Trophoblast cell (in vitro differentiated cells and primary cell): ENCODE measurements at regions not wholly inside any gene's neighbourhood (a gene's known extent, or its start where the extent isn't known, plus 50 kb on each side); places are given as distances from the start of the nearest gene placed in this dataset.

ENCODE experiments used
- DNase-seq, 2 donors: peaks; one replicate each; pipeline ENCODE4 v3.0.0-alpha.2; 2016
- H2AFZ ChIP-seq: 2 replicates; pipeline ENCODE4 v1.6.1; 2013; ENCODE audit warnings: low read length, moderate library complexity, mild to moderate bottlenecking; ENCODE audit not compliant: insufficient read depth, poor library complexity
- H2AK5ac ChIP-seq: 2 replicates; pipeline ENCODE4 v1.6.1; 2013; ENCODE audit warnings: mild to moderate bottlenecking, low read length
- H2BK120ac ChIP-seq: 2 replicates; pipeline ENCODE4 v1.6.1; 2013; ENCODE audit warnings: low read length, mild to moderate bottlenecking, moderate library complexity; ENCODE audit not compliant: insufficient read depth, poor library complexity
- H2BK12ac ChIP-seq: 2 replicates; pipeline ENCODE4 v1.6.1; 2013; ENCODE audit warnings: mild to moderate bottlenecking, low read length, moderate library complexity
- H2BK5ac ChIP-seq: 2 replicates; pipeline ENCODE4 v1.6.1; 2013; ENCODE audit warnings: low read length, low read depth, moderate library complexity, mild to moderate bottlenecking; ENCODE audit not compliant: poor library complexity
- H3K14ac ChIP-seq: 2 replicates; pipeline ENCODE4 v1.6.1; 2013; ENCODE audit warnings: mild to moderate bottlenecking, low read length
- H3K18ac ChIP-seq: 2 replicates; pipeline ENCODE4 v1.6.1; 2013; ENCODE audit warnings: mild to moderate bottlenecking, low read length
- H3K23ac ChIP-seq: 2 replicates; pipeline ENCODE4 v1.6.1; 2013; ENCODE audit warnings: low read length
- H3K27ac ChIP-seq: 2 replicates; pipeline ENCODE4 v1.5.1; 2013; ENCODE audit warnings: low read depth, mild to moderate bottlenecking, inconsistent platforms, low read length, moderate library complexity
- H3K27me3 ChIP-seq: 2 replicates; pipeline ENCODE4 v1.6.1; 2013; ENCODE audit warnings: inconsistent platforms, mild to moderate bottlenecking, low read length, moderate library complexity; ENCODE audit not compliant: insufficient read depth
- H3K36me3 ChIP-seq, 2 experiments: 1 replicate in 1 of 2; 2 replicates in 1 of 2; pipeline ENCODE4 v1.6.1; 2013; ENCODE audit warnings: low read length in 2 of 2, mild to moderate bottlenecking in 2 of 2, moderate library complexity in 1 of 2; ENCODE audit not compliant: insufficient read depth in 2 of 2, control insufficient read depth in 1 of 2
- H3K4ac ChIP-seq: 2 replicates; pipeline ENCODE4 v1.6.1; 2013; ENCODE audit warnings: low read depth, mild to moderate bottlenecking, low read length, moderate library complexity
- H3K4me1 ChIP-seq, 2 experiments: 1 replicate in 1 of 2; 2 replicates in 1 of 2; pipeline ENCODE4 v1.6.1; 2013; ENCODE audit warnings: low read length in 2 of 2, mild to moderate bottlenecking in 2 of 2, moderate library complexity in 1 of 2; ENCODE audit not compliant: insufficient read depth in 2 of 2, control insufficient read depth in 1 of 2
- H3K4me2 ChIP-seq: 2 replicates; pipeline ENCODE4 v1.6.1; 2013; ENCODE audit warnings: inconsistent platforms, mild to moderate bottlenecking, low read length, moderate library complexity
- H3K4me3 ChIP-seq: 2 replicates; pipeline ENCODE4 v1.5.1; 2013; ENCODE audit warnings: mild to moderate bottlenecking, low read depth, low read length, inconsistent platforms
- H3K79me1 ChIP-seq: one replicate; pipeline ENCODE4 v1.6.1; 2013; ENCODE audit warnings: low read length
- H3K79me2 ChIP-seq: 2 replicates; pipeline ENCODE4 v1.6.1; 2013; ENCODE audit warnings: low read length, mild to moderate bottlenecking; ENCODE audit not compliant: control insufficient read depth, insufficient read depth, poor library complexity
- H3K9ac ChIP-seq: 2 replicates; pipeline ENCODE4 v1.6.1; 2013; ENCODE audit warnings: mild to moderate bottlenecking, low read length
- H3K9me3 ChIP-seq: 2 replicates; pipeline ENCODE4 v1.6.1; 2013; ENCODE audit warnings: low read depth, mild to moderate bottlenecking, control low read depth, inconsistent platforms, low read length; ENCODE audit not compliant: insufficient read depth
- H4K12ac ChIP-seq: 2 replicates; pipeline ENCODE4 v1.6.1; 2013; ENCODE audit warnings: low read depth, mild to moderate bottlenecking, low read length, moderate library complexity
- H4K8ac ChIP-seq: 2 replicates; pipeline ENCODE4 v1.6.1; 2013; ENCODE audit warnings: low read depth, mild to moderate bottlenecking, low read length, moderate library complexity
- H4K91ac ChIP-seq: one replicate; pipeline ENCODE4 v1.6.1; 2013; ENCODE audit warnings: low read depth, mild to moderate bottlenecking, low read length, moderate library complexity
- WGBS: extraction: QIAGEN DNeasy Blood & Tissue Kit; methylation state at CpG from one replicate; pipeline ENCODE4 v1.1.7; 2013; ENCODE audit warnings: missing lambda C conversion rate; ENCODE audit not compliant: insufficient read length, insufficient coverage; ENCODE audit errors: extremely low coverage; 5-methylcytosine and 5-hydroxymethylcytosine counted together

DNA sequence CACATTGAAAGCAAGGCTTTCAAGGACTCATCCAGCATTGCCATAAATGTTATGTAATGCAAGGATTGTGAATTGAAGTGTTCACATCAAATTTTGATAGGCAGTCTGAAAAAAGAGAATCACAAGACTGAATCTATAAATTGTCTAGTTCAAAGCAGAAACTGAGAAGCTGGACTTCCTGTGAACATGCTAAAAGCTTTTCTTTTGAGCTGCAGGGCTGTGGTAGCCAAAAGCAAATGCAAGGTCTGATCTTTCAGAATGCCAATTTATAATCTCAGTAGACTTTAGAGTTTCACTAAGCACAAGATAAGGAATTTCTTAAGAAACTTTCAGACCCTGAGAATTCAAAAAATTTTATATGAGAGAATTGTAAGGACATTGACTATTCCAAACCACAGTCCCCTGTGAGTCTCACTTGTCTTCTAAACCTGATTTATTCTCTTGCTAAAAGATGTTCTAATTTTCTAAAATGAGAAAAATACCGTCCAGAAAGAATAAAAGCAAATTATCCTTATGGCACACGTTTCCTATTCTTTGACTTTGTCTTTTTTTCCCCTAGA is 1700.3 kb downstream of the OTOL1 start:
- no peak overlapping the region for H3K27ac ChIP-seq
- H3K79me2 ChIP-seq: no peaks in the 10 kb centered on the region
- H3K4me2 ChIP-seq: no peak overlapping the region
- H2BK12ac ChIP-seq: no peak overlapping the region
- no peak overlapping the region for H3K4me3 ChIP-seq
- H2AK5ac ChIP-seq: no peak overlapping the region
- WGBS: no CpG with 5 or more reads among the region's 2 CpGs
- DNase-seq: no peak
- H4K91ac ChIP-seq: no peak overlapping the region
- H3K18ac ChIP-seq: no peak overlapping the region
- no peaks in the 10 kb centered on the region for H3K9me3 ChIP-seq
- H3K9ac ChIP-seq: no peak overlapping the region
- H4K8ac ChIP-seq: no peak overlapping the region
- H3K14ac ChIP-seq: no peak overlapping the region
- no peak overlapping the region for H3K4ac ChIP-seq
- H3K79me1 ChIP-seq: no peaks in the 10 kb centered on the region
- H2AFZ ChIP-seq: no peak overlapping the region
- no peak overlapping the region for H4K12ac ChIP-seq
- H3K36me3 ChIP-seq: no peaks in the 10 kb centered on the region
- no peaks in the 10 kb centered on the region for H3K27me3 ChIP-seq
- H2BK5ac ChIP-seq: no peak overlapping the region
- no peak overlapping the region for H3K23ac ChIP-seq
- no peaks in the 10 kb centered on the region for H3K4me1 ChIP-seq
- H2BK120ac ChIP-seq: no peak overlapping the region

DNA sequence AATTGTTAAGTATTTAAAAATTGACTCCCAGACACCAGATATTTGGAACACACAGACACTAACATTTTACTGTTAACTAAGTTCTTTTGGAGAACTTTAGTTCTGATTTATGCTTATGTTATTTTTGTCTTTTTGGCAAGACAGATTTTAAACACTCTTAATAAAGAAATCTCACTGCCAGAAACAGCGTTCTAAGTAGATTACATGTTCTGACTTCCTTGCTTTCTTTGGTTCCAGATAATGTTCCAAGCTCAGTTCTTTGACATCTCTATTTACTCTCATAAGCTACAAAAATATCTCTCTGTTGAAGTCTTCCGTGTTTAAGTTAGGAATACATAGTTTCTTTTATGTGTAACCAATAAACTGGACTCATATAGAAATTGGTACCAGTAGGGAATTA is 1699.6 kb downstream of the OTOL1 start:
- Histone ChIP-seq H3K27me3 (no peaks in the 10 kb centered on the region), H2BK5ac (no peak overlapping the region), H3K4me1 (no peaks in the 10 kb centered on the region), H4K91ac (no peak overlapping the region), H4K8ac (no peak overlapping the region), H3K4ac (no peak overlapping the region), H2AK5ac (no peak overlapping the region), H2BK12ac (no peak overlapping the region), H3K9ac (no peak overlapping the region), H3K9me3 (no peaks in the 10 kb centered on the region), H3K27ac (no peak overlapping the region), H3K18ac (no peak overlapping the region), H3K23ac (no peak overlapping the region), H4K12ac (no peak overlapping the region), H2AFZ (no peak overlapping the region), H2BK120ac (no peak overlapping the region), H3K4me2 (no peak overlapping the region), H3K79me2 (no peaks in the 10 kb centered on the region), H3K4me3 (no peak overlapping the region), H3K36me3 (no peaks in the 10 kb centered on the region), H3K79me1 (no peaks in the 10 kb centered on the region), H3K14ac (no peak overlapping the region)
- no CpG with 5 or more reads among the region's 2 CpGs for WGBS
- no peak for DNase-seq

DNA sequence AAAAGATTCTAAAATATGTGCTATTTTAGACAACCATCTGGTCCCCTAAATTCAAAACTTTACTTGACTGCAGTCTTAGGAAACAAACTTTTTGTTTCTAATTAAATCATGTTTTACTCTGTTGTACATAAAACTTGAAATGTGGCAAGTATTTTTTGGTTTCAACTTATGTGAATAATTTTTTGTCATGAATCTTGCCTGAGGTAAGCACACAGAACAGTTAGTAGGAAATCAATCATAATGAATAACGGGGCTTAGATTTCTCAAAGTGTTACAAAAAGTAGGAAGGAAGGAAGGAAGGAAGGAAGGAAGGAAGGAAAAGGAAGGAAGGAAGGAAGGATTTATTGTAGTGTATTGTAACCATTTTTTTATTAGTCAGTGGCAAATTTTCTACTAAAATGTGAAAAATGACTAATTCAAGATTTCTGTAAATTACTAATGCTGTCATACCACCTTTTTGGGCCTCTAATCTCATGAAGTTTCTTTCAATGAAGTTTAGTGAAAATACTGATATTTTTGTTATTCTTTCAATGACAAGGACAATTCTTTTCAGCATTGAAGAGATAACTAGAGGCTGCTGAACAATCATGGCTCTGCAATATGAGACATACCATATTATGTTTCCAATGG is 1689.2 kb downstream of the OTOL1 start:
- Histone ChIP-seq H3K4me3 (no peak overlapping the region), H3K14ac (no peak overlapping the region), H4K91ac (no peak overlapping the region), H3K9me3 (no peaks in the 10 kb centered on the region), H2BK120ac (no peak overlapping the region), H2AK5ac (no peak overlapping the region), H3K27ac (no peak overlapping the region), H4K8ac (no peak overlapping the region), H2AFZ (no peak overlapping the region), H3K27me3 (no peaks in the 10 kb centered on the region), H3K23ac (no peak overlapping the region), H2BK12ac (no peak overlapping the region), H3K4me2 (no peak overlapping the region), H3K79me2 (no peaks in the 10 kb centered on the region), H3K4ac (no peak overlapping the region), H3K9ac (no peak overlapping the region), H3K36me3 (no peaks in the 10 kb centered on the region), H3K79me1 (no peaks in the 10 kb centered on the region), H4K12ac (no peak overlapping the region), H3K18ac (no peak overlapping the region), H3K4me1 (no peaks in the 10 kb centered on the region), H2BK5ac (no peak overlapping the region)
- WGBS: no CpG with 5 or more reads among the region's 1 CpG
- no peak for DNase-seq

DNA sequence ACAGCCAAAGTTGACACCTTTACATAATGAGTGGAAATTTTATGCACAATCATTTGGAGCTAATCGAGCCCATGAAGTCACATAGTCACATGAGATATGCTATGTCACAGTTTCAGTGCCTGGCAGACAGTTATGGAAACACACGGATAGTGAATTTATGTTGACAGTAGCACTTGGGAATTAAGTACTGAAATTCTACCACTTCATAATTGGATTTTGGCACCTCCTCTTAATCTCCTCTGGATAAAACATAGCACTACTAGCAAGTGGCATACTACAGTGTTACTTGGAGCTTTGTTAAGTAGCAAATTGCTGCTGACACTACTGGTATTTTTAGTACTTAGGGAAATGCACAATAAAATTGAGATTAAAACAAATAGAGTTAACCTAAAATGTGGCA is 1679.4 kb downstream of the OTOL1 start:
- no CpG with 5 or more reads among the region's 2 CpGs for WGBS

More for the DNA sequence above, 1679.4 kb downstream of the OTOL1 start:
- Histone ChIP-seq H3K9ac (no peak overlapping the region), H3K23ac (no peak overlapping the region), H2BK5ac (no peak overlapping the region), H2BK12ac (no peak overlapping the region), H2AFZ (no peak overlapping the region), H4K12ac (no peak overlapping the region), H3K4me3 (no peak overlapping the region), H4K91ac (no peak overlapping the region), H3K79me2 (no peaks in the 10 kb centered on the region), H3K14ac (no peak overlapping the region), H3K4me1 (no peaks in the 10 kb centered on the region), H3K4me2 (no peak overlapping the region), H3K36me3 (no peaks in the 10 kb centered on the region), H3K27ac (no peak overlapping the region), H2BK120ac (no peak overlapping the region), H3K4ac (no peak overlapping the region), H3K27me3 (no peaks in the 10 kb centered on the region), H2AK5ac (no peak overlapping the region), H3K9me3 (no peaks in the 10 kb centered on the region), H4K8ac (no peak overlapping the region), H3K79me1 (no peaks in the 10 kb centered on the region), H3K18ac (no peak overlapping the region)
- no peak for DNase-seq
